ENCODE measurements at regions not wholly inside any gene's neighbourhood (a gene's known extent, or its start where the extent isn't known, plus 50 kb on each side); places are given as distances from the start of the nearest gene placed in this dataset.

DNA sequence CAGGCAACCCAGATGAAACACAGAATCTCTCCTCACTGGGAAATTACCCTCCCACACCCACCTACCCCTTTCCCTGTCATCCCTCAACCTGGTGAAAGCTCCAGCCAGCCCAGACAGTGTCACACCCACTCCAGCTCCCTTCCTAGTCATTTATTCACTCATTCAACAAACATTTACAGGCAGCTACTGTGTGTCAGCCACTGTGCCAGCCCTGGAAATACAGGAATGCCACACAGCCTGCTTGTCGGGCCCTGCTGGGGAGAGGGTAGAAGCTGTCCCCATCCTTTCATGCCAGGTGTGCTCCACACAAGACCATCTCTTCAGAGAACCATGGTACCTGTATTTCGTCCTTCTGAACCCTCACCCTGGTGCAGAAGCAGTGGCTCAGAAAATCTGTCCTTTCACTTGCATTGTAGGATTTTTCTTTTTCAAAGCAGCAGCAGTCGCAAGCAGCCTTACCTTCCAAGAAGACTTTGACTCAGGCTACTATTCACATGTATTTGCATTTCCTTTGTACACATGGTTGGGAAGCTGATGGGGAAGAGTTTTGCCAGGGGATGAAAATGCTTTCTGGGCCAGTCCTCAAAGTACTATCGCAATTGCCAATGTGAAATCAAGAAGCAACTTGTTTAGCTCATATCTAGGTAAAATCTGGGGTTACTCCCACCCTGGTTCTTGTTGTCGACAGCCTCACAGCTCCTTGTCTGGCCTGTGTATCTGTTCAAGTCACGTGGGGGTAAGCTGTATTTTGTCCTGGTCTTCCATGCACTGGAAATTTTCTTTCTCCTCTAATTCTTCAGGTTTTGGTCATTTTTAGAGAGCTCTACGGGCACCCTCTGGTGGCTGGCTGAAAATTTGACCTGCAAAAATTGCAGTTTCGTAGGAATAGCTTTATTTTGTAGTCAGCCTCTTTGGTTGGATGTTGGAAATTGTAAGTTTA lies 147.4 kb upstream of the EGLN3 start (continued):
- TF ChIP-seq ZBTB3 (CRISPR knock-in tag; IDR thresholded peaks at IDR 0.05; ENCODE audit: borderline replicate concordance, low read depth) (no peak), POLR2G (IDR thresholded peaks at IDR 0.05; ENCODE audit: low read depth, low read length) (no peak), UBTF (CRISPR knock-in tag; IDR thresholded peaks at IDR 0.05) (no peak; the same call in 1 of the 2 replicates), SP5 (CRISPR knock-in tag; IDR thresholded peaks at IDR 0.05; ENCODE audit: borderline replicate concordance, low read depth) (no peak), CSRNP2 (CRISPR knock-in tag; conservative IDR thresholded peaks at IDR 0.05; ENCODE audit: low read depth) (no peak), RXRA (CRISPR knock-in tag; IDR thresholded peaks at IDR 0.05) (no peak), FOXA3 (CRISPR knock-in tag; IDR thresholded peaks at IDR 0.05) (no peak), BRCA1 (CRISPR knock-in tag; IDR thresholded peaks at IDR 0.05) (no peak), ZNF441 (CRISPR knock-in tag; IDR thresholded peaks at IDR 0.05; ENCODE audit: borderline replicate concordance) (no peak), CENPT (CRISPR knock-in tag; IDR thresholded peaks at IDR 0.05; ENCODE audit: low read depth) (no peak), ZNF850 (CRISPR knock-in tag; conservative IDR thresholded peaks at IDR 0.05) (no peak), SNAI1 (CRISPR knock-in tag; IDR thresholded peaks at IDR 0.05; ENCODE audit: borderline replicate concordance) (no peak), RNF2 (conservative IDR thresholded peaks at IDR 0.05; ENCODE audit: low read depth) (no peak), ZMYM2 (CRISPR knock-in tag; IDR thresholded peaks at IDR 0.05) (no peak), SMAD9 (CRISPR knock-in tag; IDR thresholded peaks at IDR 0.05) (no peak), KLF6 (CRISPR knock-in tag; IDR thresholded peaks at IDR 0.05) (no peak), AKAP8 (CRISPR knock-in tag; IDR thresholded peaks at IDR 0.05) (no peak), ZNF781 (CRISPR knock-in tag; IDR thresholded peaks at IDR 0.05; ENCODE audit: borderline replicate concordance, not compliant biosample characterization) (no peak), LRRFIP1 (CRISPR knock-in tag; conservative IDR thresholded peaks at IDR 0.05) (no peak), POLR2AphosphoS5 (IDR thresholded peaks at IDR 0.05; ENCODE audit: low read depth, low read length) (no peak), ZNF430 (CRISPR knock-in tag; IDR thresholded peaks at IDR 0.05) (no peak), TP53 (CRISPR knock-in tag; conservative IDR thresholded peaks at IDR 0.05) (no peak), KDM5A (IDR thresholded peaks at IDR 0.05; ENCODE audit: borderline replicate concordance, low read length) (no peak)
- TF ChIP-seq, protein P1, sequence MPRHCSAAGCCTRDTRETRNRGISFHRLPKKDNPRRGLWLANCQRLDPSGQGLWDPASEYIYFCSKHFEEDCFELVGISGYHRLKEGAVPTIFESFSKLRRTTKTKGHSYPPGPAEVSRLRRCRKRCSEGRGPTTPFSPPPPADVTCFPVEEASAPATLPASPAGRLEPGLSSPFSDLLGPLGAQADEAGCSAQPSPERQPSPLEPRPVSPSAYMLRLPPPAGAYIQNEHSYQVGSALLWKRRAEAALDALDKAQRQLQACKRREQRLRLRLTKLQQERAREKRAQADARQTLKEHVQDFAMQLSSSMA (CRISPR knock-in tag; IDR thresholded peaks at IDR 0.05), result no peak

Data from HepG2 (cell line).